HEK293T (cell line): ENCODE measurements at regions not wholly inside any gene's neighbourhood (a gene's known extent, or its start where the extent isn't known, plus 50 kb on each side); places are given as distances from the start of the nearest gene placed in this dataset.

ENCODE experiments used
- BHLHE40 ChIP-seq: fragments of 450-650 bp; IDR thresholded peaks from 2 replicates; pipeline ENCODE4 v1.6.1; 2016; ENCODE audit warnings: mild to moderate bottlenecking, moderate library complexity, borderline replicate concordance
- CTBP1 ChIP-seq: fragments of 450-650 bp; IDR thresholded peaks from 2 replicates; pipeline ENCODE4 v1.6.1; 2016; ENCODE audit warnings: borderline replicate concordance
- FOXA1 ChIP-seq: fragments of 450-650 bp; IDR thresholded peaks from 2 replicates; pipeline ENCODE4 v1.6.1; 2016; ENCODE audit warnings: mild to moderate bottlenecking
- FOXM1 ChIP-seq: fragments of 450-650 bp; IDR thresholded peaks from 2 replicates; pipeline ENCODE4 v1.6.1; 2017; ENCODE audit warnings: mild to moderate bottlenecking, borderline replicate concordance
- HDGF ChIP-seq: fragments of 450-650 bp; IDR thresholded peaks from 2 replicates; pipeline ENCODE4 v1.6.1; 2017; ENCODE audit warnings: antibody characterized with exemption, borderline replicate concordance
- L3MBTL2 ChIP-seq: fragments of 450-650 bp; conservative IDR thresholded peaks from 2 replicates; pipeline ENCODE4 v1.6.1; 2016; ENCODE audit warnings: mild to moderate bottlenecking
- LEF1 ChIP-seq: fragments of 450-650 bp; IDR thresholded peaks from 2 replicates; pipeline ENCODE4 v1.6.1; 2017; ENCODE audit warnings: mild to moderate bottlenecking, borderline replicate concordance
- NFRKB ChIP-seq: fragments of 450-650 bp; IDR thresholded peaks from 2 replicates; pipeline ENCODE4 v1.6.1; 2016; ENCODE audit warnings: mild to moderate bottlenecking, moderate library complexity
- SP1 ChIP-seq: fragments of 450-650 bp; IDR thresholded peaks from 2 replicates; pipeline ENCODE4 v1.6.1; 2017
- SUZ12 ChIP-seq: fragments of 450-650 bp; IDR thresholded peaks from 2 replicates; pipeline ENCODE4 v1.6.1; 2016; ENCODE audit warnings: mild to moderate bottlenecking
- TARDBP ChIP-seq: fragments of 450-650 bp; IDR thresholded peaks from 2 replicates; pipeline ENCODE4 v1.6.1; 2016

DNA sequence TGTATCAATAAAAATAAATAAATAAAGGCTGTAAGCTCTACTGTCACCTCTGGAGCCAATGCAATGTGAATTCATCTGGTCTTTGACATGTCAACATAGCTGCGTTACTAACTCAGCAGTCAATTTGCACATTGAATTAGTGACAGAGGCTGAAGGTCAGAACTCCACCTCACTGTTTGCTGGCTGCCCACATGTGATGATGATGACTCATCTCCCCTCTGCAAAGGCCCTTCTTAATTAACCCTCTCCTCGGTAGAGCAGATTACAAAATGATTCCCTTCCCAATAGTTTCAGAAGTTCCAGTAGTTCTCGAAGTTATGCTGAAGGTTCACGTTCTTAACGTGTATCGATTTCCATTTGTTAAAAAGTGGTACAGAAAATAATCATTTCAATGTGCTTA is 1626.0 kb upstream of the TENM3 start:
- no peak for TF ChIP-seq NFRKB
- TF ChIP-seq SP1: no peak
- TF ChIP-seq SUZ12: no peak
- no peak for TF ChIP-seq BHLHE40
- TF ChIP-seq FOXA1: no peak
- TF ChIP-seq HDGF: no peak
- no peak for TF ChIP-seq TARDBP
- TF ChIP-seq CTBP1: no peak
- TF ChIP-seq FOXM1: no peak
- no peak for TF ChIP-seq LEF1
- no peak for TF ChIP-seq L3MBTL2
